ENCODE measurements at regions not wholly inside any gene's neighbourhood (a gene's known extent, or its start where the extent isn't known, plus 50 kb on each side); places are given as distances from the start of the nearest gene placed in this dataset.

GRCh38 chr7:25780904-25781303 lies 371.1 kb upstream of the NFE2L3 start:
- DNase-seq (ENCODE audit: low read depth), result no peak

GRCh38 chr7:25781704-25782103 lies 370.3 kb upstream of the NFE2L3 start:
- DNase-seq (ENCODE audit: low read depth), result no peak

GRCh38 chr7:25786936-25787335 lies 365.1 kb upstream of the NFE2L3 start:
- DNase-seq (ENCODE audit: low read depth), result no peak

- DNase-seq (ENCODE audit: low read depth), result no peak
Measured at GRCh38 chr7:25787336-25787735, 364.7 kb upstream of the NFE2L3 start.

- no peak for DNase-seq (ENCODE audit: low read depth)
Measured at GRCh38 chr7:25788371-25788770, 363.6 kb upstream of the NFE2L3 start.

GRCh38 chr7:25788961-25789620 lies 362.9 kb upstream of the NFE2L3 start:
- no peak for DNase-seq (ENCODE audit: low read depth)

GRCh38 chr7:25789701-25790640 lies 362.0 kb upstream of the NFE2L3 start:
- no peak for DNase-seq (ENCODE audit: low read depth)

- no peak for DNase-seq (ENCODE audit: low read depth)
Measured at GRCh38 chr7:25790963-25791362, 361.0 kb upstream of the NFE2L3 start.

GRCh38 chr7:25792586-25792985 lies 359.4 kb upstream of the NFE2L3 start:
- no peak for DNase-seq (ENCODE audit: low read depth)

GRCh38 chr7:25795824-25796235 lies 356.2 kb upstream of the NFE2L3 start:
- peak; percentile 62 for DNase-seq (ENCODE audit: low read depth)

GRCh38 chr7:25798344-25798743 lies 353.7 kb upstream of the NFE2L3 start:
- DNase-seq (ENCODE audit: low read depth), result no peak

- no peak for DNase-seq (ENCODE audit: low read depth)
Measured at GRCh38 chr7:25801214-25801613, 350.8 kb upstream of the NFE2L3 start.

- DNase-seq (ENCODE audit: low read depth), result no peak
Measured at GRCh38 chr7:25802057-25802456, 349.9 kb upstream of the NFE2L3 start.

- no peak for DNase-seq (ENCODE audit: low read depth)
Measured at GRCh38 chr7:25802473-25802872, 349.5 kb upstream of the NFE2L3 start.

GRCh38 chr7:25803117-25803887 lies 348.7 kb upstream of the NFE2L3 start:
- no peak for DNase-seq (ENCODE audit: low read depth)

- no peak for DNase-seq (ENCODE audit: low read depth)
Measured at GRCh38 chr7:25804154-25804553, 347.8 kb upstream of the NFE2L3 start.

GRCh38 chr7:25805027-25805687 lies 346.8 kb upstream of the NFE2L3 start:
- peak; percentile 34 for DNase-seq (ENCODE audit: low read depth)

- no peak for DNase-seq (ENCODE audit: low read depth)
Measured at GRCh38 chr7:25807086-25807611, 344.8 kb upstream of the NFE2L3 start.

GRCh38 chr7:25809441-25809840 lies 342.6 kb upstream of the NFE2L3 start:
- DNase-seq (ENCODE audit: low read depth), result no peak

GRCh38 chr7:25812086-25812850 lies 339.7 kb upstream of the NFE2L3 start:
- no peak for DNase-seq (ENCODE audit: low read depth)

GRCh38 chr7:25813381-25813780 lies 338.6 kb upstream of the NFE2L3 start:
- no peak for DNase-seq (ENCODE audit: low read depth)

Data from fibroblast of gingiva (primary cell).